Small intestine (tissue), 7 donors: ENCODE measurements at regions not wholly inside any gene's neighbourhood (a gene's known extent, or its start where the extent isn't known, plus 50 kb on each side); places are given as distances from the start of the nearest gene placed in this dataset.
A peak's percentile ranks its signal among the peaks of the same experiment; 100 is the strongest.
"Not testable (repeated sequence)": the region's sequence is repeated elsewhere in the genome, so short reads cannot be mapped to it uniquely, and the experiment has no call there.

Source experiments
- DNase-seq, 2 donors: peaks; one replicate each; pipeline versions ENCODE4 v3.0.0 to v3.0.0-alpha.2; 2013
- FAIRE-seq: peaks from 2 replicates; lab custom pipeline; 2012; peaks lifted over from hg19 to GRCh38; lab: Jason Lieb, UNC
- H3K27ac ChIP-seq, 3 donors: one replicate each; pipeline ENCODE4 v1.5.1; 2013; ENCODE audit warnings: low read length in 2 of 3, mild to moderate bottlenecking in 2 of 3, control low read depth in 1 of 3, inconsistent platforms in 1 of 3, low read depth in 1 of 3, moderate library complexity in 1 of 3
- H3K27me3 ChIP-seq, 3 donors: one replicate each; pipeline ENCODE4 v1.6.1; 2013; ENCODE audit warnings: low read length in 3 of 3, inconsistent platforms in 1 of 3; ENCODE audit not compliant: control insufficient read depth in 3 of 3, insufficient read depth in 3 of 3
- H3K36me3 ChIP-seq, 3 donors: one replicate each; pipeline ENCODE4 v1.6.1; 2013; ENCODE audit warnings: low read length in 3 of 3, inconsistent platforms in 1 of 3, low read depth in 1 of 3, mild to moderate bottlenecking in 1 of 3, moderate library complexity in 1 of 3; ENCODE audit not compliant: control insufficient read depth in 3 of 3, insufficient read depth in 2 of 3
- H3K4me1 ChIP-seq, 3 donors: one replicate each; pipeline ENCODE4 v1.6.1; 2013; ENCODE audit warnings: low read length in 2 of 3, inconsistent platforms in 1 of 3, low read depth in 1 of 3, mild to moderate bottlenecking in 1 of 3, moderate library complexity in 1 of 3; ENCODE audit not compliant: control insufficient read depth in 3 of 3, insufficient read depth in 2 of 3
- H3K4me3 ChIP-seq, 3 donors: one replicate each; pipeline ENCODE4 v1.5.1; 2013; ENCODE audit warnings: low read length in 3 of 3, control low read depth in 1 of 3, inconsistent platforms in 1 of 3, low read depth in 1 of 3, mild to moderate bottlenecking in 1 of 3, moderate library complexity in 1 of 3
- H3K9me3 ChIP-seq, 2 donors: one replicate each; pipeline ENCODE4 v1.6.1; 2013; ENCODE audit warnings: low read depth in 1 of 2, low read length in 1 of 2; ENCODE audit not compliant: control insufficient read depth in 2 of 2, insufficient read depth in 1 of 2
- WGBS, 3 donors: extraction: QIAGEN DNeasy Blood & Tissue Kit; methylation state at CpG; one replicate each; pipeline ENCODE4 v1.1.7; 2013; 5-methylcytosine and 5-hydroxymethylcytosine counted together
- donor health status: healthy with polysubstance abuse.
- donor health status: control.
- donor health status: control.
- donor health status: Bipolar disorder and iron deficiency.
- donor health status: healthy.

- WGBS, 3 donors: 68 to 71% (median 69%) methylated on average over 6 of the region's 6 CpGs
- H3K4me1 ChIP-seq: no peaks in the 10 kb centered on the region
- no peak overlapping the region for H3K27ac ChIP-seq
- no peak overlapping the region for H3K4me3 ChIP-seq
- FAIRE-seq (no peak), DNase-seq (no peak)
- no peaks in the 10 kb centered on the region for H3K27me3 ChIP-seq
- no peaks in the 10 kb centered on the region for H3K36me3 ChIP-seq
- no peaks in the 10 kb centered on the region for H3K9me3 ChIP-seq
These were observed 397.1 kb upstream of the POT1 start for GRCh38 chr7:125326666-125327255.

- Histone ChIP-seq H3K27ac (no peak overlapping the region), H3K27me3 (no peaks in the 10 kb centered on the region), H3K4me3 (no peak overlapping the region), H3K36me3 (no peaks in the 10 kb centered on the region), H3K9me3 (peaks cover 2 to 7% of the 10 kb centered on the region in 2 donors), H3K4me1 (no peaks in the 10 kb centered on the region)
- 31 to 56% (median 48%) methylated on average over 2 of the region's 2 CpGs for WGBS, 3 donors
- DNase-seq: peak in 1 of 2 donors; percentile 58
- FAIRE-seq: no peak
These were observed 386.8 kb upstream of the POT1 start for GRCh38 chr7:125316466-125316865.

GRCh38 chr7:125299003-125299765 lies 369.6 kb upstream of the POT1 start:
- FAIRE-seq: no peak
- H3K9me3 ChIP-seq: no peaks in the 10 kb centered on the region
- no peaks in the 10 kb centered on the region for H3K27me3 ChIP-seq
- H3K4me3 ChIP-seq: no peak overlapping the region
- no peak for DNase-seq
- no peaks in the 10 kb centered on the region for H3K36me3 ChIP-seq
- no peaks in the 10 kb centered on the region for H3K4me1 ChIP-seq
- 86 to 91% (median 90%) methylated on average over 18 of the region's 18 CpGs for WGBS, 3 donors
- H3K27ac ChIP-seq: no peak overlapping the region

- Histone ChIP-seq H3K4me1 (no peaks in the 10 kb centered on the region), H3K36me3 (no peaks in the 10 kb centered on the region), H3K9me3 (no peaks in the 10 kb centered on the region), H3K27ac (no peak overlapping the region), H3K27me3 (no peaks in the 10 kb centered on the region), H3K4me3 (no peak overlapping the region)
- 47 to 68% (median 48%) methylated on average over 2 of the region's 2 CpGs for WGBS, 3 donors
- DNase-seq (no peak), FAIRE-seq (no peak)
These were observed 350.3 kb upstream of the POT1 start for GRCh38 chr7:125279961-125280360.

- Histone ChIP-seq H3K9me3 (no peaks in the 10 kb centered on the region), H3K27me3 (no peaks in the 10 kb centered on the region), H3K4me1 (no peaks in the 10 kb centered on the region), H3K36me3 (no peaks in the 10 kb centered on the region), H3K4me3 (no peak overlapping the region), H3K27ac (no peak overlapping the region)
- no peak for FAIRE-seq
- 41 to 60% (median 48%) methylated on average over 1 of the region's 1 CpG for WGBS, 3 donors
- DNase-seq: no peak
These were observed 348.7 kb upstream of the POT1 start for GRCh38 chr7:125278318-125278717.

- not testable (repeated sequence) for H3K27me3 ChIP-seq, H3K4me1 ChIP-seq, FAIRE-seq, DNase-seq, H3K27ac ChIP-seq, H3K9me3 ChIP-seq, H3K36me3 ChIP-seq, H3K4me3 ChIP-seq
- 85 to 93% (median 87%) methylated on average over 6 of the region's 6 CpGs for WGBS, 3 donors
These were observed 345.1 kb upstream of the POT1 start for GRCh38 chr7:125274742-125275141.

GRCh38 chr7:125264174-125264856 lies 334.7 kb upstream of the POT1 start:
- not testable (repeated sequence) for H3K27me3 ChIP-seq, H3K9me3 ChIP-seq, FAIRE-seq, H3K27ac ChIP-seq, H3K36me3 ChIP-seq, DNase-seq, H3K4me1 ChIP-seq, H3K4me3 ChIP-seq
- 90 to 93% (median 93%) methylated on average over 13 of the region's 13 CpGs for WGBS, 3 donors

GRCh38 chr7:125258876-125259417 lies 329.3 kb upstream of the POT1 start:
- not testable (repeated sequence) for H3K27ac ChIP-seq, FAIRE-seq, H3K36me3 ChIP-seq, H3K4me3 ChIP-seq, H3K9me3 ChIP-seq, H3K27me3 ChIP-seq, H3K4me1 ChIP-seq, DNase-seq
- 66 to 81% (median 71%) methylated on average over 10 of the region's 10 CpGs for WGBS, 3 donors
